ENCODE measurements at regions not wholly inside any gene's neighbourhood (a gene's known extent, or its start where the extent isn't known, plus 50 kb on each side); places are given as distances from the start of the nearest gene placed in this dataset.

- TF ChIP-seq CTCF (IDR thresholded peaks at IDR 0.05; ENCODE audit: extremely low read depth in 1 of 2, insufficient read depth in 1 of 2, low read depth in 1 of 2, low read length in 2 of 2) (no peak), MYC (IDR thresholded peaks at IDR 0.05; ENCODE audit: low read depth, low read length) (no peak)
Measured at GRCh38 chr18:40313030-40313642, 1641.9 kb upstream of the PIK3C3 start.

Data from endothelial cell of umbilical vein (primary cell).